22Rv1 (cell line): ENCODE measurements at regions not wholly inside any gene's neighbourhood (a gene's known extent, or its start where the extent isn't known, plus 50 kb on each side); places are given as distances from the start of the nearest gene placed in this dataset.

Source experiments
- CTCF ChIP-seq: fragments of 450-650 bp; IDR thresholded peaks from 2 replicates; pipeline ENCODE4 v1.5.1; 2017; ENCODE audit warnings: mild to moderate bottlenecking
- ZFX ChIP-seq: fragments of 450-650 bp; IDR thresholded peaks from 2 replicates; pipeline ENCODE4 v1.6.1; 2017; ENCODE audit warnings: antibody characterized with exemption, borderline replicate concordance

GRCh38 chr10:43771675-43772074, 123.0 kb upstream of the ZNF32 start:
- no peak for TF ChIP-seq CTCF
- TF ChIP-seq ZFX = no peak
